GM19193 (cell line): ENCODE measurements at regions not wholly inside any gene's neighbourhood (a gene's known extent, or its start where the extent isn't known, plus 50 kb on each side); places are given as distances from the start of the nearest gene placed in this dataset.

Experiments
- POLR2A ChIP-seq: IDR thresholded peaks from 4 replicates; pipeline ENCODE4 v1.6.1; 2011; ENCODE audit not compliant: insufficient read depth, insufficient read length; ENCODE audit errors: extremely low read depth

DNA sequence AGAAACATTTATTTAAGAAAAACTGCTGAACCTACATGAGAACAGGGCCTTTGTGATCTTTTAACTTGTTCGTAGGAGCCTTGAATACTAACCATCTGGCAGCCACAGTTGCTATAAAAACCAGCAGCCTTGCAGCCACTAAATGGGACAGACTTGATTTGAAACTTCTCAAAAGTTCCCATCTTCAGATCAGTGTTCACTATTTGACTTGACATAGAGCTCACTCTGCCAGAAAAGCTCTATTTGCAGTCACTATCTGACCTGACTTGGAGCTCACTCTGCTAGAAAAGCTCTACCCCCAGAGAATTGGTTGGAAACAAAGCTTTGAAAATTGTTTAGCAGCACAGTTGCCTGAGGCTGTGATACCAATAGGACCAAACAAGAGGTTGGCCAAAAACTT lies 119.3 kb upstream of the F13A1 start:
- no peak for TF ChIP-seq POLR2A

DNA sequence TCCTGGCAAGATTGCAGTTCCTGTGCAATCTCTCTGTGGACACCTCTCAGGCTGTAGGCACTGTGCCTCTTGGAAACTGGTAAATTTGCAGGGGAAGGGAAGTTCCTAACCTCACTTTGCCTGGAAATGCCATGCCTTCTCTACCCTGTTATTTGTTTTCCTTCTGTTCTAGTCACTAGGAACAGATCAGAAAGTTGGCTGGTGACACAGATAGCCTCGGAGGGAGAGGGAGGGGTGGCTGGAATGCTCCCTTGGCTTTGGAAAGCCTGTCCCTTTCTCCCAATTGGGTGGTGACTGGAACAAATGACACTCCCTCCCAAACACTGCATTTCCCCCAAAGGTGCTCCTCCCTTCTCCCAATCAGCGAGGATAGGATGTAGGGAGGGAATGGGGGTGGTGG lies 131.5 kb upstream of the F13A1 start:
- no peak for TF ChIP-seq POLR2A

- TF ChIP-seq POLR2A: no peak
Observed at GRCh38 chr6:6453186-6453585, 132.7 kb upstream of the F13A1 start.

- no peak for TF ChIP-seq POLR2A
Observed at GRCh38 chr6:6455272-6455671, 133.2 kb upstream of the LY86 start.

DNA sequence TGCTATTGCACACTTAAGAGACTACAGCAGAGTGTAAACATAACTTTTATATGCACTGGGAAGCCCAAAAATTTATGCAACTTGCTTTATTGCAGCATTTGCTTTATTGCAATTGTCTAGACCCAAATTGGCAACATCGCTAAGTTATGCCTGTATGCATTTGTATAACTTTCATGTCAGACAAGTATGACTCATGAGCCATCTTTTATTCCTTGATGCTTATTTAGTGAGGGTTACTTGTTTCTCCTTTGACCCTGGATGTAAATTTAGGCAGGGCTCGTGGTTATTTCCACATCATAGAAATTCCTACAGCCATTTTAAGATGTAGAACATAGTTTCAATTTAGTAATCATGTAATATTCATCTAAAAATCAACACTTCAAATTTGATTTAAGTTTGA lies 130.3 kb upstream of the LY86 start:
- TF ChIP-seq POLR2A: no peak

- TF ChIP-seq POLR2A: no peak
Observed at GRCh38 chr6:6460416-6460815, 128.1 kb upstream of the LY86 start.

- TF ChIP-seq POLR2A: no peak
Observed at GRCh38 chr6:6461138-6461537, 127.4 kb upstream of the LY86 start.

DNA sequence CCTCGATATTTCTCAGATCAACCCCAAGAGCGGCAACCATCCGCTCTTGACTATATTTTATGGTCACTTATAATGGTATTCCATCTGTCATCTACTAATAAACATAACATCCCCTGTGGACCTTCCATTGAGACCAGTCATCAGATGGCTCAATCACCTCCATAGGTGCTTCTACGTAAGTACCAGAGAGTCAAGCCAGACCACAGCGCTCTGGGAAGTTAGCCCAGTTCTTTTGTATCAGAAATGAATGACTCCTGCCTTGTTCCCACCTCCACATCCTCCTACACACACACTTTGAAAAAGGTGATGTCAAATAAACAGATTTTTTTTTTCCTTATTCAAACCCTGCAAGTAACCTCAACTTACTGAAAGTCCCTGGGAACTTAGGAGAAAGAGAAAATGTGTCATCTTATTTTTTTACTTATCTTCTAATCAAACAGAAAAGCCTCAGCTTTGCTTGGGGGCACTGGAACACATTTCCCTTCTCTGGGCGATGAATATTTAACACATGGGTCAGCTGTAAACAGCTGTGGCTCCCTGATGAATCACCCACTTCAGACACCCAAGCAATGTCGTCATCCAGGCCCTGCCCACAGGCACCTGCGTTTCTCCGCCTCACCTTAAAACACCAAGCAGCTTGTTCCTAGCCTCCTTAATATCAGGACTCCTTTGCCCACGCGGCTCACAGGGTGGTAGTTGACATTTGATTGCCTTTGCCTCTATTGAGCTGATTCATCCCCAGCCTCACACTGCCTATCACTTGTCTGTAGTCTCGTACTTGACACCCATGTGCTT lies 121.4 kb upstream of the LY86 start:
- no peak for TF ChIP-seq POLR2A

DNA sequence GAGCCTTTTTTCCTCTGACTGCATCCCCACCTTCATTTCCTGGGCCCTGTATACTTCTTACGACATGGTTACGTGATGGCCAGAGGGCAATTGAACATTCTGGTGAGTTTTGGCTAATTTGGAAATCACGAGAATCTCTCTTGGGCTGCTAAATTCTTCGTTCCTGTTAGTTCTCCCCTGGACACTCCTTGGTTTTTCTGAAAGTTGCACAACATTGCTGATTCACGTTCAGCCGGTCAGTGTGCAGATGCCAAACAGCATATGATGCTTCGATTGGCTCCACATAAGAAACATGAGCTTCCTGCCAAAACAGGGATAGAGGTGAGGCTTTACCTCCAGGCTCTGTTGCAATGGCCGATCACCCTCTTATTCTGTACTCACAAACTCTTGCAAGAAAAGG lies 119.4 kb upstream of the LY86 start:
- no peak for TF ChIP-seq POLR2A

DNA sequence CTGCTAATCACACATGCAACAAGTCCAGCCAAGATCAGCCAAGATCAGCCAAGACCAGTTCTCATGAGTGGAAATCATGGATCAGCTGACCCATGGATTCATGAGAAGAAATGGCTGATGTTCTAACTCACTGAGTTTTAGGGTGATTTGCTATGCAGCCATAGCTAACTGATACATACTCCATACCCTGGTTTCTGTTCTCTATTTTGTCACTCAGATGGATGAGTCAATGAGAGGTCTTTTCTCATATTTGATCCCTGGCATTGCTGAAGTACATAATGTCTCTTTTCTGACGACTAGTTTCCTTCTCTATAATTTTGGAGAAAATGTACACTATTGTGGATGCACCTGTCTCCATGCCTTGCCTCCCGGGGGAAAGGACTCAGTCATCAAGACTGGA lies 118.4 kb upstream of the LY86 start:
- TF ChIP-seq POLR2A: no peak

- no peak for TF ChIP-seq POLR2A
Observed at GRCh38 chr6:6471276-6471675, 117.2 kb upstream of the LY86 start.

- TF ChIP-seq POLR2A: no peak
Observed at GRCh38 chr6:6474170-6474920, 114.2 kb upstream of the LY86 start.

DNA sequence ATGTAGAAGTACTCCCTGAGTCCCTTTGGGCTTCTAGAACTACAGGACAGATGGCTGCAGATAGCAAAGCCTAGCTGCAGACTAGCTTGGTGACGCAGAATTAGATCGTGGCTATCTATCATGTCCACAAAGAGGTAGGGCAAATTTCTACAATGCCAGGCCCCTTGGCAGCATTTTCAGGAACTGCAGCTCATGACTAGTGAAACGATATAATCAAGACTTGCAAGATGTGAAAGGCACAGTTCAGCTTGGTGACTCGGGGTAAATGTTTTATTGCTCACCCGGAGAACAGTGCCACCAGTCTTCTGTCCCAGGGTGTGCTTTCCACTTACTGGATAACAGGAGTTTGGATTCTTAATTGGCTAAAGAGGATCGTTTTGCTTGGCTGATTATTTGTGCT lies 108.7 kb upstream of the LY86 start:
- no peak for TF ChIP-seq POLR2A

- TF ChIP-seq POLR2A: no peak
Observed at GRCh38 chr6:6482256-6482655, 106.3 kb upstream of the LY86 start.

- TF ChIP-seq POLR2A: no peak
Observed at GRCh38 chr6:6483168-6483567, 105.4 kb upstream of the LY86 start.

DNA sequence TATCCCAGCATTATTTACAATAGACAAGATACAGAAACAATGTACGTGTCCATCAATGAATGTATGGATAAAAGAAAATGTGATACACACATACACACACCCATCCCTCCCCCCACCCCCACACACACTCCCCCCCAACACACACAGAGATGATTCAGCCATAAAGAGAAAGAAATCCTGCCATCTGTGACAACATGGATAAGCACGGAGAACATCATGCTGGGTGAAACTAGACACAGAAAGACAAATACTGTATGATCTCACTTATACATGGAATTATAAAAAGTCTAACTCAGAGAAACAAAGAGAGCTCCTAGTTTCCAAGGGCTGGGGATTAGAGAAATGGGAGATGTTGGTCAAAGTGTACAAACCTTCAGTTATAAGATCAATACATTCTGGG lies 104.8 kb upstream of the LY86 start:
- TF ChIP-seq POLR2A: no peak
